ENCODE measurements at regions not wholly inside any gene's neighbourhood (a gene's known extent, or its start where the extent isn't known, plus 50 kb on each side); places are given as distances from the start of the nearest gene placed in this dataset.

DNA sequence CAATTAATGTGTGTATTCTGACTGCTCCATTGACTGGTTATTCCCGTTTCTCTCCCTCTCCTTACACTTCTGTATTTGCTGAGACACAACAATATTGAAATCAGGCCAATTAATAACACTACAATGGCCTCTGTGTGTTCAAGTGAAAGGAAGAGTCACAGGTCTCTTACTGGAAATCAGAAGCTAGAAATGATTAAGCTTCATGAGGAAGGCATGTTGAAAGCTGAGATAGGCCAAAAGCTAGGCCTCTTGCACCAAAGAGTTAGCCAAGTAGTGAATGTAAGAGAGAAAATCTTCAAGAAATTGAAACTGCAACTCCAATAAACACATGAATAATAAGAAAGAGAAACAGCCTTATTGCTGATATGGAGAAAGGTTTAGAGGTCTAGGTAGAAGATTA is 489.5 kb upstream of the CITED2 start:
- TF ChIP-seq, protein P1, sequence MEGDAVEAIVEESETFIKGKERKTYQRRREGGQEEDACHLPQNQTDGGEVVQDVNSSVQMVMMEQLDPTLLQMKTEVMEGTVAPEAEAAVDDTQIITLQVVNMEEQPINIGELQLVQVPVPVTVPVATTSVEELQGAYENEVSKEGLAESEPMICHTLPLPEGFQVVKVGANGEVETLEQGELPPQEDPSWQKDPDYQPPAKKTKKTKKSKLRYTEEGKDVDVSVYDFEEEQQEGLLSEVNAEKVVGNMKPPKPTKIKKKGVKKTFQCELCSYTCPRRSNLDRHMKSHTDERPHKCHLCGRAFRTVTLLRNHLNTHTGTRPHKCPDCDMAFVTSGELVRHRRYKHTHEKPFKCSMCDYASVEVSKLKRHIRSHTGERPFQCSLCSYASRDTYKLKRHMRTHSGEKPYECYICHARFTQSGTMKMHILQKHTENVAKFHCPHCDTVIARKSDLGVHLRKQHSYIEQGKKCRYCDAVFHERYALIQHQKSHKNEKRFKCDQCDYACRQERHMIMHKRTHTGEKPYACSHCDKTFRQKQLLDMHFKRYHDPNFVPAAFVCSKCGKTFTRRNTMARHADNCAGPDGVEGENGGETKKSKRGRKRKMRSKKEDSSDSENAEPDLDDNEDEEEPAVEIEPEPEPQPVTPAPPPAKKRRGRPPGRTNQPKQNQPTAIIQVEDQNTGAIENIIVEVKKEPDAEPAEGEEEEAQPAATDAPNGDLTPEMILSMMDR (IDR thresholded peaks at IDR 0.05), result no peak
- Mint-ChIP-seq H3K4me3 (no peak overlapping the region), H3K27me3 (ENCODE audit: insufficient read depth) (no peaks in the 10 kb centered on the region; the same call in 1 of the 2 replicates), H3K36me3 (ENCODE audit: low read depth) (peaks cover 16% of the 10 kb centered on the region), H3K27ac (no peak overlapping the region), H3K9me3 (peaks cover 3% of the 10 kb centered on the region; the same call in 1 of the 2 replicates), H3K4me1 (ENCODE audit: low read depth) (peaks cover 37% of the 10 kb centered on the region)
- DNase-seq, result no peak

DNA sequence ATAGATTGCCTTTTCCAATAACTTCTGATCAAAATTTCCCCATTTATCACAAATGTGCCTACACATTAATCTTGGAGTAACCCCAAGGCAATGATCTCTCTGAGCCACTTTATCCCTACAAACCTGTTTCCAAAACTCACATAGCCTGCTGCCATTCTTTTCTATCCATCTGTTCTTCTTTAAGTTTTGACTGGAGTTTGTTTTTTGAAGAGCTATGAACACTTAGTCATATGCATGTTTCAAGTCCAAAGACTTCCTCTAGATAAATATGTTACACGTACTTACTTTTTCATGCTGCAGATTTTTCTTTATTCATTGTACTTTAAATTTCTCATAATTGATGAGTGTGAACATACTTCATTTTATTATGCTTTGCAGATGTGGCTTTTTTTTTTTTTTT is 488.9 kb upstream of the CITED2 start:
- peaks cover 3% of the 10 kb centered on the region; the same call in 1 of the 2 replicates for H3K9me3 Mint-ChIP-seq
- H3K4me3 Mint-ChIP-seq, result peak overlapping the region; percentile 6; the same call in 1 of the 2 replicates
- no peaks in the 10 kb centered on the region; the same call in 1 of the 2 replicates for H3K27me3 Mint-ChIP-seq (ENCODE audit: insufficient read depth)
- DNase-seq, result peak; percentile 23
- H3K27ac Mint-ChIP-seq, result peak overlapping the region; percentile 61
- TF ChIP-seq, protein P1 (IDR thresholded peaks at IDR 0.05), result no peak
- peaks cover 32% of the 10 kb centered on the region for H3K4me1 Mint-ChIP-seq (ENCODE audit: low read depth)
- peaks cover 16% of the 10 kb centered on the region for H3K36me3 Mint-ChIP-seq (ENCODE audit: low read depth)

DNA sequence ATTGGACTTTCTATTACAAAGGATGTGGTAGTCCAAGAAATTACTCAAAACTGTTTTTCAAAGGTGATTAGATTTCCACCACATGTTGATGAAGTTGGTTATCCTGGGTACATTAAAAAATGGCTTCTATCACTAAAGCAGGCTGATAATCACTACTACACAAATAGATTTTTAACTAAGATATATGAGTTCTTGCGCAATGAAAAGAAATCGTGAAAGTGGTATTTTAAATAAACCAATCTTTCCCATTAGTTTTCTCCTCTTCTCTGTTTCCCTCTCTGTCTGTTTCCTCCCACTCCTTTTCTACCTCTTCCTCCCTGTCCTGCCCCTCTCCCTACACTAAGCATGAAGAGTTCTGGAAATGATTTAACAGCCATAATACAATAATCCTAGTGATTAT is 487.9 kb upstream of the CITED2 start:
- Mint-ChIP-seq H3K4me1 (ENCODE audit: low read depth) (peaks cover 34% of the 10 kb centered on the region), H3K4me3 (no peak overlapping the region), H3K27me3 (ENCODE audit: insufficient read depth) (no peaks in the 10 kb centered on the region; the same call in 1 of the 2 replicates), H3K9me3 (peaks cover 3% of the 10 kb centered on the region; the same call in 1 of the 2 replicates), H3K36me3 (ENCODE audit: low read depth) (peaks cover 16% of the 10 kb centered on the region), H3K27ac (no peak overlapping the region; the same call in 1 of the 2 replicates)
- no peak for DNase-seq
- TF ChIP-seq, protein P1 (IDR thresholded peaks at IDR 0.05), result no peak

DNA sequence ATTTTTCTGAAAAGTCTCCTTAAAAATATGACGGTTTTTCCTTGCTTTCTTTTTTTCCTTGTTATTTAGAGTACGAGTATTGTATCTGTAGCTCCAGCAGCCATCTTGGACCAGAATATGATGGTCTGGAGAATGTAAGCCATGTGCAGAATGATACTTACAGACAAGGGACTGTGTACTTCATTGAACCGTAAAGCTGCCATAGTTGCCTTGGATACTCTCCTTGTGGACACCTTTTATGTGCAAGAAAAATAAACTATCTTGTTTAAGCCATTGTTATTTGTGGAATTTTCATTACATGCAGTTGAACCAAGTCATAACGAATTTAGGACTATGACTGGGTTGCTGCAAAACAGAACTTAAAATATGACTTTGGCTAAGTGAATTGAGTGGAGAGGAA is 485.8 kb upstream of the CITED2 start:
- Mint-ChIP-seq H3K4me3 (no peak overlapping the region), H3K36me3 (ENCODE audit: low read depth) (peaks cover 16% of the 10 kb centered on the region), H3K4me1 (ENCODE audit: low read depth) (peaks cover 50% of the 10 kb centered on the region), H3K27ac (no peak overlapping the region), H3K9me3 (peaks cover 3% of the 10 kb centered on the region; the same call in 1 of the 2 replicates), H3K27me3 (ENCODE audit: insufficient read depth) (no peaks in the 10 kb centered on the region; the same call in 1 of the 2 replicates)
- TF ChIP-seq, protein P1 (IDR thresholded peaks at IDR 0.05), result no peak
- no peak for DNase-seq

DNA sequence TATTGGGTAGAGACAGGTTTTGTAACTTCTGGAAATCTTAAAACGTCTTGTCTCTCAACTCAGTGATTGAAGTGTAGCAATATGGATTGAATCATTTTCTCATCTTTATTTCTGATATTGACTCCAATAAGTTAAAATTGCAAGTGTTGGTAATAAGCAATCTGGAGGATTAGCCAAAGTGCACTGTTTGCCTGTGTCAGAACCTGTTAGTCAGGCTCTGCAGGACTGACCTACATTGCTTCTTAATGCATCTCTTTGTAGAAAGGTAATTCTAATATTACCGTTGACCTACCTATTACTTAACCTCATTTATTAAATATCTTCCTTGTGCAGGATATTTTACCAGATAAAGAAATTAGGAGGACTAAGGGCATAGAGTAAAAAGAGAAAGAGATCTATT is 484.0 kb upstream of the CITED2 start:
- Mint-ChIP-seq H3K9me3 (peaks cover 3% of the 10 kb centered on the region; the same call in 1 of the 2 replicates), H3K4me3 (no peak overlapping the region), H3K36me3 (ENCODE audit: low read depth) (peaks cover 16% of the 10 kb centered on the region), H3K27ac (no peak overlapping the region), H3K27me3 (ENCODE audit: insufficient read depth) (no peaks in the 10 kb centered on the region; the same call in 1 of the 2 replicates), H3K4me1 (ENCODE audit: low read depth) (peaks cover 54% of the 10 kb centered on the region)
- no peak for DNase-seq
- TF ChIP-seq, protein P1 (IDR thresholded peaks at IDR 0.05), result no peak

All from HFFc6 (cell line).